Osteocyte (in vitro differentiated cells): ENCODE measurements at regions not wholly inside any gene's neighbourhood (a gene's known extent, or its start where the extent isn't known, plus 50 kb on each side); places are given as distances from the start of the nearest gene placed in this dataset.

Source experiments
- DNase-seq: peaks from one replicate; pipeline ENCODE4 v3.0.0; 2021; ENCODE audit warnings: mixed read lengths; ENCODE audit not compliant: unreplicated experiment; ENCODE audit errors: extremely low spot score
- H3K27ac Mint-ChIP-seq: one replicate; pipeline ENCODE4 v1.8.0; 2021; ENCODE audit warnings: mild to moderate bottlenecking, mixed read lengths; ENCODE audit not compliant: unreplicated experiment
- H3K27me3 Mint-ChIP-seq: one replicate; pipeline ENCODE4 v1.8.0; 2021; ENCODE audit warnings: mixed read lengths; ENCODE audit not compliant: unreplicated experiment
- H3K36me3 Mint-ChIP-seq: one replicate; pipeline ENCODE4 v1.8.0; 2021; ENCODE audit warnings: mixed read lengths; ENCODE audit not compliant: unreplicated experiment
- H3K4me1 Mint-ChIP-seq: one replicate; pipeline ENCODE4 v1.8.0; 2021; ENCODE audit warnings: mixed read lengths; ENCODE audit not compliant: unreplicated experiment
- H3K4me3 Mint-ChIP-seq: one replicate; pipeline ENCODE4 v1.8.0; 2021; ENCODE audit warnings: mild to moderate bottlenecking, moderate library complexity, mixed read lengths; ENCODE audit not compliant: unreplicated experiment
- H3K9me3 Mint-ChIP-seq: one replicate; pipeline ENCODE4 v1.8.0; 2021; ENCODE audit warnings: mixed read lengths; ENCODE audit not compliant: unreplicated experiment
- TF ChIP-seq, protein P1 (sequence below): fragments of 200-600 bp; sonication (generic); IDR thresholded peaks from 2 replicates; pipeline ENCODE4 v1.5.0; 2021; ENCODE audit warnings: antibody characterized with exemption, mild to moderate bottlenecking, moderate library complexity

DNA sequence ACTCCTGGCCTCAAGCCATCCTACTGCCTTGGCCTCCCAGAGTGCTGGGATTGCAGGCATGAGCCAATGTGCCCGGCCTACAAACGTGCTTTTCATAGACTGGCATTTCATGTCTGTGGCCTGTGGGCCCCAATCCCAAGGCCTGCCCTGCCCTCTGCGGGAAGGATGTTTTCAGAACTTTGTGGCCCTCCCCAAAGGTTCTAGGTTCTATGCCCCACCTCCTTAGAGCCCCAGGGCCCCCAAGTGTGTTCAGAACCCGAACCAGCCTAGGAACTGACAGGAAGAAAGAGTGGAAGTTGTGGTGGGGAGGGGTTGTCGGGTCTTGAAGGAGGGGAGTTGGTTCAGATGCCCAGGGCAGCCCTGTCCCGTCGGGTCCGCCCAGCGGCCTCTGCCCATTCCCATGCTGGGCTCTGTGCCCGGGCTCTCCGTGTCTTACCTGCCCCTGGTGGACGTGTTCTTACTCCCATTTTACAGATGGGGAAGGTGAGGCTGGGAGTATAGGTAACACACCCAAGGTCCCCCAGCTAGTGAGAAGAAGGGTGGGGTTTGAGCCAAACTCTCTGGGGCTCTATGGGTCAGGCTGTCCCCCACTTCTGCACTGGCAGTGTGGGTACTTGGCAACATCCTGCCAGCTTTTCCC, 175.8 kb upstream of the IER5L start:
- H3K36me3 Mint-ChIP-seq, result no peaks in the 10 kb centered on the region
- H3K4me3 Mint-ChIP-seq, result no peak overlapping the region
- DNase-seq, result no peak
- H3K27me3 Mint-ChIP-seq, result no peaks in the 10 kb centered on the region
- H3K27ac Mint-ChIP-seq, result peak overlapping the region; percentile 34
- peaks cover 19% of the 10 kb centered on the region for H3K4me1 Mint-ChIP-seq
- TF ChIP-seq, protein P1, sequence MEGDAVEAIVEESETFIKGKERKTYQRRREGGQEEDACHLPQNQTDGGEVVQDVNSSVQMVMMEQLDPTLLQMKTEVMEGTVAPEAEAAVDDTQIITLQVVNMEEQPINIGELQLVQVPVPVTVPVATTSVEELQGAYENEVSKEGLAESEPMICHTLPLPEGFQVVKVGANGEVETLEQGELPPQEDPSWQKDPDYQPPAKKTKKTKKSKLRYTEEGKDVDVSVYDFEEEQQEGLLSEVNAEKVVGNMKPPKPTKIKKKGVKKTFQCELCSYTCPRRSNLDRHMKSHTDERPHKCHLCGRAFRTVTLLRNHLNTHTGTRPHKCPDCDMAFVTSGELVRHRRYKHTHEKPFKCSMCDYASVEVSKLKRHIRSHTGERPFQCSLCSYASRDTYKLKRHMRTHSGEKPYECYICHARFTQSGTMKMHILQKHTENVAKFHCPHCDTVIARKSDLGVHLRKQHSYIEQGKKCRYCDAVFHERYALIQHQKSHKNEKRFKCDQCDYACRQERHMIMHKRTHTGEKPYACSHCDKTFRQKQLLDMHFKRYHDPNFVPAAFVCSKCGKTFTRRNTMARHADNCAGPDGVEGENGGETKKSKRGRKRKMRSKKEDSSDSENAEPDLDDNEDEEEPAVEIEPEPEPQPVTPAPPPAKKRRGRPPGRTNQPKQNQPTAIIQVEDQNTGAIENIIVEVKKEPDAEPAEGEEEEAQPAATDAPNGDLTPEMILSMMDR, result no peak
- H3K9me3 Mint-ChIP-seq, result peaks cover 5% of the 10 kb centered on the region

GRCh38 chr9:129352146-129352865, 174.2 kb upstream of the IER5L start:
- Mint-ChIP-seq H3K4me1 (peaks cover 34% of the 10 kb centered on the region), H3K9me3 (peaks cover 5% of the 10 kb centered on the region), H3K27me3 (no peaks in the 10 kb centered on the region), H3K36me3 (no peaks in the 10 kb centered on the region), H3K4me3 (peak overlapping the region; percentile 71), H3K27ac (peak overlapping the region; percentile 77)
- no peak for DNase-seq
- TF ChIP-seq, protein P1, result no peak

DNA sequence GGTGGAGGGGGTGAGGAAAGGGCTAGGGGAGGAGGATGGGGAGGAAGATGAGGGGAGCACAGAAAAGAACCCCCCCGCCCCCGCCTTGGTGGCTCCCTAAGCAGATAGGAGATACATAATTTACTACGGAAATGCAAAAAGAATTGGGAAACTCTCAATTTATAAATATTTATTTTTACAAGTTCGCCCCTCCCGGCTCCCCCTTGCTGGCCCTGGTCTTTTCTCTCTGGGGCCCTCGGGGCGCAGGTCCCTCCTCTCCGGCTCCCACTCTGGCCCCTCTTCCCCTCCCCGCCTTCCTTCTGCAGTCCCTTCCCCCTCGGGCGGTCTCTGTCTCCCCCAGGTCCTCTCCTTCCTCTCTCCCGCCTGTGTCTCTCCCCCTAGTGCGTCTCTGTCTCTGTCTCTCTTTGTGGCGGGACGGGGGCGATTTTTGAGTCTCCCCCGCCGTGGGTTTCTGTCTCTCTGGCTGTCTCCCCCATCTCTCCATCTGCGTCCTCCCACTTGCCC, 173.6 kb upstream of the IER5L start:
- Mint-ChIP-seq H3K27me3 (no peaks in the 10 kb centered on the region), H3K27ac (peak overlapping the region; percentile 77), H3K36me3 (no peaks in the 10 kb centered on the region), H3K9me3 (peaks cover 5% of the 10 kb centered on the region), H3K4me1 (peaks cover 35% of the 10 kb centered on the region), H3K4me3 (peak overlapping the region; percentile 71)
- no peak for DNase-seq
- TF ChIP-seq, protein P1, result no peak

DNA sequence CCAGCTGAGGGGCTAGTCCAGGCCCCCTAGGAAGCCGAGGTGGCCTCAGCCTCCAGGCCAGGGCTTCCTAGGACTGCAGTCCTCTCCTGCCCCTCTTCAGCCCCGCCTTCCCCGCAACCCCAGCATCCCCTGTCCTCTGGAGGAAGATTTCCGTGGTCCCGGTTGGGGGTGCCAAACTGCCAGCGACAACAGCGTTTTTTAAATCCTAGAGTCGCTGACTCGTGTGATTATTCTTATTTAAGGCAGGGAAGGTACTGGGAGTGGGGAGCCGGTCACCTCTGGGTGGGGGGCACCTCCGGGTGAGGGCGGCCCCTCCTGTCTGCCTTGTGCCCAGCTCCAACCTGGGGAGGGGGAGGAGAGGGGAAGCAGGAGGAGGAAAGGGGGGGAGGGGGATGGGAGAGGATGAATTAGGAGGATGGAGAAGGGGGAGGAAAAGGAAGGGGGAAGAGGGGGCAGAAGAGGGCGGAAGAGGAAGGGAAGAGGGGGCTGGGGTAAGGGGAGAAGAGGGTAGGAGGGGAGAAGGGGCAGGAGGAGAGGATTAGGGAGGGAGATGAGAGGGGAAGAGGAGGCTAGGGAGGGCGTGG, 173.1 kb upstream of the IER5L start:
- peak overlapping the region; percentile 10 for H3K4me3 Mint-ChIP-seq

More for the DNA sequence above, 173.1 kb upstream of the IER5L start:
- no peak overlapping the region for H3K27ac Mint-ChIP-seq
- no peaks in the 10 kb centered on the region for H3K36me3 Mint-ChIP-seq
- no peak for DNase-seq
- peaks cover 5% of the 10 kb centered on the region for H3K9me3 Mint-ChIP-seq
- H3K4me1 Mint-ChIP-seq, result peaks cover 35% of the 10 kb centered on the region
- H3K27me3 Mint-ChIP-seq, result no peaks in the 10 kb centered on the region
- TF ChIP-seq, protein P1, result no peak
